Stimulated activated CD4-positive, alpha-beta T cell treated with anti-CD3 and anti-CD28 coated beads, Interleukin-12 subunit alpha, Interleukin-12 subunit beta, amount 100 ng/mL, for 48 hours (primary cell): ENCODE measurements at regions not wholly inside any gene's neighbourhood (a gene's known extent, or its start where the extent isn't known, plus 50 kb on each side); places are given as distances from the start of the nearest gene placed in this dataset.

ENCODE experiments used
- DNase-seq, 3 donors: peaks; one replicate each; pipeline ENCODE4 v3.0.0-alpha.2; 2020; ENCODE audit warnings: low read depth in 2 of 3, low spot score in 1 of 3

- DNase-seq, result no peak
These were observed 183.5 kb upstream of the AFDN start for GRCh38 chr6:167643223-167643622.

DNA sequence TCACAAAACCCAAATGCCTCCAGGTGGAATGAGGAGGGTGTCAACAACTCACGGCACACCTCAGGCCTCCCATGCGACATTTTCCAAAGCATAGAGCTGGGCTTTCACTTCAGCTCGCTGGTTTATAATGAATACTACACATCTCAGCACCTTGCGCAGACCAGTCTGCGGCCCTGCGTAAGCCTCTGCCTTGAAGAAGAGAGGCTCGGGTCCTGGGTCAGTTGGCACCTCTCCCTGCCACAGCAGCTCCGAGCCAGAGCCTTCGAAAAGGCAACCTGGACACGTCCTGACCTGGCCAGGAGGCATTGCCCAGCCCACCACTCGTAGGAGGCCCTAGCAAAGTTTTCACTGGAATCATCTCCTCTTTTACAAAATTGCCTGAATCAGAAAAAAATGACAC lies 183.0 kb upstream of the AFDN start:
- no peak for DNase-seq

- DNase-seq, result no peak
These were observed 182.1 kb upstream of the AFDN start for GRCh38 chr6:167644412-167645132.

DNA sequence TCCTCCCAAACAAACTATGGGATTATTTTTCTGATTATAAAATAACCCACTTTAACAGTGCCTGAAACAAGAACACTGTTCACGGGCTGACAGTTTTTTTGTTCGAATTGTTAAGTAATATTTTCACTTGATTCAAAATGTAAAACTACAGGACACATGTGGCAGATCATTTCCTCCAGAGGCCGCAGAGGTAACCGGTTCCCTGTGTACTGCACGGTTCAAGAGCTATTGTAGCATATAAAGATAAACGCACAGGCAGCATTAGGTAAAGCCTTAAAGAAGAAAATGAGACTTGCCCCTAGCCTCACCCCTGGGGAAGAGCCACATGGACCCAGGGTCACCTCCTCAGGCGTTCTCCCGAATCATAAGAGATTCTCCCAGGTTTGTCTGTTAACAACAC lies 181.3 kb upstream of the AFDN start:
- DNase-seq, result no peak

- DNase-seq, result no peak
These were observed 179.4 kb upstream of the AFDN start for GRCh38 chr6:167647306-167647705.

GRCh38 chr6:167647737-167648470 lies 178.8 kb upstream of the AFDN start:
- DNase-seq, result no peak

DNA sequence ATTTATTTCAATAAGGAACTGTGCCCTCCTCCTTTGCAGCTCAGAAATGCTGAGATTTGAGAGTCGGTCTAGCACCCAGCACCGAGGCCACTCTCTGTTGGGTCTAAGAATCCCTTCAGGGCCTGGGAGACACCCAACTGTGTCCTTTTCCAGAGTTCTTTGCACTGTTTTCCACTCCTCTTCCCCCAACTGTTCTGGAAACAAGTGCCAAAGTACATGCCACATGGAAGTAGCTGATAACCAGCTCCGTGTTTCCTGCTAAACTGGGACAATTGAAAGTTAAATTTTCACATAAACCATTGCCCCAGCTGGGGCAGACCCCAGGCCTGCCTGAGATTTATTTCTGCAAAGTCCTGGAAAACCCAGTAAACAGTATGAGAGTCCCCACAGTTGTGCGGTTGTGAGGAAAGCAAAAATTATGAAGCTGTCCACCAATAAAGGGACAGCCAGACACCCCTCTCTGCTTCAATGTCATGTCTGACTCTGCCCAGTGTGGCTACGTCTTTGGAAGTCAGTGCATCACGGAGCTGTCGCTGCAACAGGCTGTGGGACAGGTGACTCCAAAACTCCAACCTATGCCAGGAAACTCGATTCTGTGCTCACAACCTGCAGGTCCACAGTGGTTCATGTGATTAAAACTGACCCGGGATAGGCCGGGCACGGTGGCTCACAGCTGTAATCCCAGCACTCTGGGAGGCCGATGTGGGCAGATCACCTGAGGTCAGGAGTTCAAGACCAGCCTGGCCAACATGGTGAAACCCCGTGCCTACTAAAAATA lies 178.0 kb upstream of the AFDN start:
- DNase-seq, result no peak

DNA sequence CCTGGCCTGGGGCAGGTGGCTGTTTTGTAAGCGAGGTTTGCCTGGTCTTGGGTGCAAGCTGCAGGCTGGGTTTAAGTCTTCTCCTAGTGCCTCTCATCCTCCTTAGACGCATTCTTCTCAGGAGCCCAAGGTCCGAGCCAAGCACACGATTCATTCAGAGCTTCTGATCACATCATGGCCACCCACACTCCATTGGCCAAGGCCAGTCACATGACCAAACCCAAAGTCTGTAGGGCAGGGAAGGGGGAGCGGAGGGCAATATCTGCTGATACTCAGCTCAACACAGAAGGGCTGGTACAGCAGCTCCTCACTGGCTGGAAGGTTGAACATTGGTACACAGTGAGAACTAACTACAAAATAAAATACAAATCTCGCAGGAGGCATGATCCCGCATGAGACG lies 177.2 kb upstream of the AFDN start:
- no peak for DNase-seq

DNA sequence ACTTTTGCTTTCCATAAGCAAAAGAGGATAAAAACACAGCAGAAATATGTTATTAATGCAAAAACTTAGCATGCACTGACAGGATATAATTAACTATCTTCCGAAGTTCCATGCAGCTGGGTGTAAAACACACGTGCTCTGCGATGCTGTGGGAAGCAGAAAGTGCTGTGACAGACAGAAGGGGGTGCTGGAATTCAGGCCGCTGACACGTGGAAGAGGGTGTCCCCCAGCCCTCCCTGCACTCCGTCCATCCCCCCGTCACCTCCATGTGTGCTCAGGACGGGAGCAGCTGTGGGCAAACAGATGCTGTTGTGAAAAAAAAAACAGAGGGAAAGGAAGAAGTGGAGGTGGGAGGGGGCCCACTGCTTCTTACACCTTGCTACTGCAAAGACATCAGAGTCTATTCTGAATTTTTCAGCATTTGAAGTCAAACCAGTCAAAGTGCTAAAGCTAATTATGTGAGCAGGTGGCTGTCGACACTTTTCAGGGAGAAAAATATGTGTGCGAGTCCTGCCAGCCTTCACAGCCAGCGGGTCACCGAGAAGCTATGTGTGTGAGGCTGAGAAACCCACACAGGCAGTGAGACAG lies 175.9 kb upstream of the AFDN start:
- DNase-seq, result no peak

DNA sequence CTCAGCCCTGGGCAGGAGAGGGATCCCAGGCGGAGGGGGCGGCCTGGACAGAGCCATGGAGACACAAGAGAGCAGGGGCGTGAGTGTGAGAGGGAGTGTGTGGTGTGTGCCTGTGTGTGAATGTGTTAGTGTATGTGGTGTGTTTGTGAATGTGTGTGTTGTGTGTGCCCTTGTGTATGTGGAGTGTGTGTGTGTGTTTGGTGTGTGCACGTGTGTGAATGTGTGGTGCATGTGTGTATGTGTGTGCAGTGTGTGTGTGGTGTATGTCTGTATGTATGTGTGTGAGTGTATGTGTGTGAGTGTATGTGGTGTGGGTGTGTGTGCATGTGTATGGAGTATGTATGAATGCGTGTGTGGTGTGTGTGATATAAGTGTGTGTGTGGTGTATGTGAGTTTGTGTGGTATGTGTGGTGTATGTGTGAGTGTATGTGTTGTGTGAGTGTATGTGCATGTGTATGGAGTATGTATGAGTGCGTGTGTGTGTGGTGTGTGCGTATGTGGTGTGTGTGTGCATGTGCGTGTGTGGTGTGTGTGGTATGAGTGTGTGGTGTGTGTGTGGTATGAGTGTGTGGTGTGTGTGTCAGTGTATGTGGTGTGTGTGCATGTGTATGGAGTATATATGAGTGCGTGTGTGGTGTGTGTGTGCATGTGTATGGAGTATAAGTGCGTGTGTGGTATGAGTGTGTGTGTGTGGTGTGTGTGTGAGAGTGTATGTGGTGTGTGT lies 175.2 kb upstream of the AFDN start:
- DNase-seq, result no peak

GRCh38 chr6:167652042-167652700 lies 174.5 kb upstream of the AFDN start:
- no peak for DNase-seq

GRCh38 chr6:167652701-167653095 lies 174.0 kb upstream of the AFDN start:
- DNase-seq, result no peak

DNA sequence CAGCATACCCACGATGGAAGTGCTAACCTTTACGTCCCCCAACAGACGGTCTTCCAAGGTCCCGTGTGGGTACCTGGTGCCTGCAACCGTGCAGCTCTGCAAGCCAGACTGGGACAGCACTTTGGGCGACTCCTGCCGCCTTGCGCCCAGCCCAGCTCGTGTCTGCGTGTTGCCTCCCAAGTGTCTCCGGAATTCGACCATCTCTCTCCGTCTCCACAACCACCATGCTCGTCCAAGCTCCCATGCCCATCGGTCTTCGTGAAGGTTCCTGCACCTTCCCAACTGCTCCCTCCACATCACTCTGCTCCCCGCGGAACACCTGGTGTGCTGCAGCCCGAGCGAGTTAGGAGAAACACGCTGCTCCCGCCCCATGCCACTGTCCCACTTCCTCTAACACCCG lies 173.2 kb upstream of the AFDN start:
- DNase-seq, result no peak

DNA sequence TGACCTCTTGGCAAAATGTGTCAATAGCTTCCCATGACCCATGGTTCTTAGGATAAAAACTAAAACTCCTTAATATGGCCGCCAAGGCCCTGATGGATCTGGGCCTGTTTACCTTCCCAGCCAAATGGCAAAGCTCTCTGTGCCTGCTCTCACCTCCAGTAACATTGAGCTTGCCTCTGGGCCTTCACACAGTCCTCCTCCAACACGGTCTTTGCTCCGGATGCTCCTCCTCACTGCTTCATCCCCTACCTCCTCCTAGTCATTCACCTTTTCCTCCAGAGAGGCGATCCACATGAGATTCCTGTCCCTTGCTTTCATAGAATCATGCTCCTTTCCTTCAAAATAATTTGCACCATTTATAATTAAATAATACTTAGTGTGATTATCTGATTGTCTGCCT lies 172.3 kb upstream of the AFDN start:
- no peak for DNase-seq

GRCh38 chr6:167655174-167655821 lies 171.4 kb upstream of the AFDN start:
- no peak for DNase-seq

- DNase-seq, result no peak
These were observed 168.6 kb upstream of the AFDN start for GRCh38 chr6:167658106-167658505.

GRCh38 chr6:167659046-167659445 lies 167.7 kb upstream of the AFDN start:
- no peak for DNase-seq

DNA sequence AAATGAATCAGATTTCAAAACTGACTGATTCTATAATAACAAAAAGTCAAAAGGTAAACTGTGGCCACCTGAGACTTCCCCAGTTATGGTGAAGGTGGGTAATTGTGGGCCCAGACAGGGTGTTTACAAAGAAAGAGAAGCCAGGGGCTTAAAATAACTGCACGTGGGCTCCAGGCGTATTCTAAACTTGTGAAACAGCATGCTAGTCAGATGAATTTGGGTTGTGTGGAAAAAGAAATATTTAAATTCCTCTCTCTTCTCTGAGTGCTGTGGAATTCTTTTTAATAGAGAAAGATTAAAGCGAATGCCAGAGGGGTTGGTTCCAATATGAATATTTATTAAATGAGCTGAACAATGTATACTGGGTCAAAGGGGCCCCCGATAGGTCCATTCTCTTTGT lies 166.3 kb upstream of the AFDN start:
- no peak for DNase-seq

- no peak for DNase-seq
These were observed 165.7 kb upstream of the AFDN start for GRCh38 chr6:167660944-167661551.
